ENCODE measurements at regions not wholly inside any gene's neighbourhood (a gene's known extent, or its start where the extent isn't known, plus 50 kb on each side); places are given as distances from the start of the nearest gene placed in this dataset.

GRCh38 chr7:42858570-42858969 is 53.3 kb downstream of the C7orf25 start:
- no peak for DNase-seq

- no peak for DNase-seq
These were observed 55.3 kb downstream of the C7orf25 start for GRCh38 chr7:42856605-42856987.

DNA sequence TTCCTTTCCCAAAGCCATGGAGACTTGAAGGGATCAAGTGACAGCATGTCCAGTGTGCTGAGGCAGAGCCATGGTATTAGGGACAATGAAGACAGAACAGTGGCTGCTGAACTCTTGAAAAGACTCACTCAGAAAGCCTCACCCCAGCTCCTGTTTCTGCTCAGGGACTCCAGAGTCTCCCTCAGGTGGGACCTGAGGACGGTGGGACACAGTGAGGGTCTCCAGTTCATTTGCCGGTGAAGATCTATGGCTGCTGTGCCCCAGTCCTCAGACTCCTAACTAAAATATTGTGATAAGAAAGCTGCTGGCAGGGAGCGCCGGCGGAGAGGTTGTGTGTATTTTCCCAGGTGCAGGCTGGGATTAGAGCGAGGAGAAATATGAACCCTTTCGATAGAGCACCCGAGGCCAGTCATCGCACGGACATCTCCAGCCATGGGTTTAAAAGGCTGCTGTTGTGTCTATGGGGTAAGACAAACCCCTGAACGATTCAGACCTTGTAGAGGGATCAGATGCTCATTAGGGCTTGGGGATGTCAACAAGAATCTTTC is 57.2 kb downstream of the C7orf25 start:
- no peak for DNase-seq

GRCh38 chr7:42852531-42852930 is 59.3 kb downstream of the C7orf25 start:
- DNase-seq = no peak

- no peak for DNase-seq
These were observed 68.6 kb downstream of the C7orf25 start for GRCh38 chr7:42843205-42843800.

DNA sequence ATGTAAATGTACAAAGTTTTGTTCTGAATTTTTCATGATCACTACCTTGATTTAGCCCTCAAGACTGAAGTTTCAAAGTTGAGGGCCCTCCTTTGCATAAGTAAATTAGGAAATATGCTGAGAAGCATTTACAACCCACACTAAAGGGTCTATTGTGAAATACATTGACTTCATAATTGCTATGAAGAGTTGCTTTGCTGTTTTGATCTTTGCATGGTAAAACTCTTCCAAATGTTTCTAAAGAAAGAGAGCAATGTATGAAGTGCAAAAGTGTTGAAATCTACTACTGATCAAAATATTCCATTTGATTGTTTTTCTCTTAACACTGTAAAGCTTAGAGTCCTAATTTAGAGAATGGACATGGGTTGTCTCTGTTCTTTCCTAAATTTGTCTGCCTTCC is 77.2 kb downstream of the C7orf25 start:
- no peak for DNase-seq

DNA sequence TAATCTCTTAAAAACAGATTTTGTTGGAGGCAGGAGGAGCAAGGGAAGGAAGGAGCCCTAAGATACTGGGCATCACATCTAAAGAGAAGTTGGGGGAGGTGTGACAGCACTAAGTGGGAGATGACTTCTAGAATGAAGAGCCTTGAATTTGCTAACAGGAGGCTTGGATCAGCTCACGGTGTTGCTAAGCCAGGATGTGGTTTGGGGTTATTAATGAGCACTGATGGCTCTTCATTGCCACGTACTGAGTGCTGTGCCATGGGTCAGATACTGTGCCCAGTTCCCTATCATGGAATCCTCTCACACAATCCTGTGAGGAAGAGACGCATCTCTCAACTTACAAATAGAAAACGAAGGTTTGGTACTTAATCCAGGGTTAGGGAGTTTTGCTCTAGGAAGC is 78.5 kb downstream of the C7orf25 start:
- DNase-seq = no peak

- DNase-seq = no peak
These were observed 79.2 kb downstream of the C7orf25 start for GRCh38 chr7:42832667-42833066.

GRCh38 chr7:42831718-42832522 is 80.0 kb downstream of the C7orf25 start:
- DNase-seq = no peak

DNA sequence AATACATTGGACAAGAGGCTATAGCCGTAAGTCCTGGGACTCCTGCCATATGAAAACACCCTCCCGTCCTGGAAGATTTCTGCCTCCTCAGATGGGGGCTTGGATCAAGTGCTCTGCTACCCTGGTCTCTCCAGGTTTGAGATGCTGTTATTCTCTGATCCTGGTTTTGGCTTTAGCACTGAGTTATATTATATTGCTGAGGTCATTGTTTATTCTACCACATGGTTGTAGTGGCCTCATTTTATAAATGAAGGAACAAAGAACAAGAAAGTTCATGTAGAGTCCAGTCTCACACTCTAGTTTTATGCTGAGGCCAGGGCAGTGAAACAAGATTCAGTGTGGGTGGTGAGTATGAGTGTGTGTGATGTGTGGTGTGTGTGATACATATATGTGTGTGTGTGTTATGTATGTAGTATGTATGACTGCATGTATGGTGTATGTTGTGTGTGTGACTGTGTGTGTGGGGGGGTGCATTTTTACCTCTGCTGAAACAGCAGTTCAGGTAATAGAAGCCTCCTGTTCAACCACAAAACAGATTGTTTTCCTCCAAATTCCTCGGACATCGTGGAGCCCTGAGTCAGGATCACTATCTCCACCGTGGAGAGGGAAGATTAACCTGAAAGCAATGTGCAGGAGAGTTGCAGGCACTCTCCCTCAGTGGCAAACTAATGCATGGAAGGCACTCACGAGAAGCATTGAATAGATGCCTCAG is 80.7 kb downstream of the C7orf25 start:
- DNase-seq = no peak

GRCh38 chr7:42812779-42813178 is 99.1 kb downstream of the C7orf25 start:
- no peak for DNase-seq

- DNase-seq = no peak
These were observed 106.3 kb downstream of the C7orf25 start for GRCh38 chr7:42805601-42806000.

DNA sequence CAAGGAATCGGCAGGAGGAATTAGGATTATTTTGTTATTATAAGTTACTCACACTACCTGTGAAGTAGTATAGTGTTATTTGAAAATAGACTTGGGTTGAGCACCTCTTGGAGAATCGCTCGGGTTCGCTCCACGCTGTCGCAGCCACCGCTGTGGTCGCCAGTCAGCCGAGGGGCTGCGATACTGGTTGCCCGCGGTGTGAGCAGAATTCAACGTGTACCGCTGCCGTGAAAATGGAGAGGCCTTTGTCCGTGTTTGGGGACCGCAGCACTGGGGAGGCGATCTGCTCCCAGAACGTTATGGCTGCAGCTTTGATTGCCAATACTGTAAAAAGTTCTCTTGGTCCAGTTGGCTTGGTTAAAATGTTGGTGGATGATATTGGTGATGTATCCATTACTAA is 117.2 kb downstream of the C7orf25 start:
- no peak for DNase-seq

DNA sequence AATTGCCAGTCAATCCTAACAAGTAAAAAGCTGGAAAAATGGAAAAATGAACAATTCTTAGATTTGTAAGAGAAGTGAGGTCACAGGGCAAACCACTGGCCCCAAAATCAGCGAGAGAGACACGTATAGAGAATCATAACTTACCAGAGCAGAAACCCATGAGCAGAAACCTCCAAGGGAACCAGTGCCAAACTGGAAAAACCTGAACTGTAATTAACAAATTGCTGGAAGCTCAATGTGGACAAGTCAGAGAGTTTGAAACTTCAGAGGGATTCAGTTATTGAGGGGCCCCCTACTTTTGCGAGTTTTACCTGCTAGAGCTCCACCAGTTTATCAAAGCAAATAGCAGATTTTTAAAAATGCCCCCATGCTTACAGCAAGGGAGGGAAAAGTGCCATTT is 119.0 kb downstream of the C7orf25 start:
- DNase-seq = no peak

DNA sequence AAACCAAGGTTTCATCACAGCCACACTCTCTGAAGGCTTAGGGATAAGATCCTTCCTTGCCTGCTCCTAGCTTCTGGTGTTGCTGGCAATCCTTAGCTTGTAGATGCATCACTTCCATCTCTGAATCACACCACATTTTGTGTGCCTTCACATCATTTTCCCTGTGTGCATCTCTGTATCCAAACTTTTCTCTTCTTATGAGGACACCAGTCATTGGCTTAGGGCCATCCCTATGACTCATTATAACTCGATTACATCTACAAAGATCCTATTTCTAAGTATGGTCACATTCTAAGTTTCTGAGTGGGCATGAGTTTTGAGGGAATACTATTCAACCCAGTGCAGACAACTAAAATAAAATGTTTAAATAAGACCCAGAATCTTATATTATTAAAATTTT is 121.7 kb downstream of the C7orf25 start:
- no peak for DNase-seq

DNA sequence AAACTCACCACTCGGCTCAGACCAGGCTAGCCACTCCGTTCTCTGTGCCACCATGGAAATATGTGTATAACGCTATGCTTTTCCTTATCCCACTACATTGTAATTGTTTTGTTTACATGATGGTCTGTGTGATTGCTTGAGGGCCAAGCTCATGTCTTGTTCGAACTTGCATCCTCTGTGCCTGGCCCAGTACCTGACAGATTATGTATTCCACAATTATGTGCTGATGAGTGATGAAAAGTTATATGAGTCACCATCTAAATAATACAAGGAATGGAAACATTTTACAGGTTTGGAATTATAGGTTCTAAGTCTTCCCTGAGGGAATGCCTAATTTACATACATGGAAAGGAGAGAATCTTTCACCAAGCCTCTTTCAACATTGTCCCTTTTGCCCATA is 137.4 kb downstream of the C7orf25 start:
- no peak for DNase-seq

DNA sequence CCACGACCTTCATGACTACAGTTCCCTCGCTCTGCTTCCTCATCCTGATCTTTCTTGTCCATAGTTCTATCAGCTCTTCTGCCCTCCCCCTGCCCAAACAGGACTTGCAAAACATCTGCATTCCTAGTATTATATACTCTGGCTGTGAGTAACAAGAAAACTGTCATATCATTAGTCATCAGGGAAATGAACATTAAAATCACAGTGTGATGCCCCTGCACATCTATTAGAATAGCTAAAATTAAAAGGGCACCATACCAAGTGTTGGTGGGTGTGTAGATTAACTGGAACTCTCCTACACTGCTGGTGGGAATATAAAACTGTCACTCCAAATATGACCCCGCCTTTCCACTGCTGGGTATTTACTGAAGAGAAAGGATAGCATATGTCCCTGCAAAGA is 141.8 kb downstream of the C7orf25 start:
- no peak for DNase-seq

DNA sequence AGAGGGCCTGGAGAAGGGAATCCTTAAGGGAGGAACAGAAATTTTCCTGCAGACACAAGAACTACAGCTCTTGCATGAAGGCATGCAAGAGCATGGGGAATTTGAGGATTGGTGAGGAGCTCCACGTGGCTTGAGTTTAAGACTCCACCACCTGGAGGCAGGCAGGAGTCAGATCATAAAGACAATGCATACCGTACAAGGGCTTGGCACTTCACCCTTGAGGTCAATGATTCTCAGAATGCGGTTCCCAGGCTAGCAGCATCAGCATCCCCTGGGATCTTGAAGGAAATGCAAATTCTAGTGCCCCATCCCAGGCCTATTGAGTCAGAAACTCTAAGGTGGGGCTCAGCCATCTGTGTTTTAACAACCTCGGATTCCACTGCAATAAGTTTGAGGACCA is 143.8 kb downstream of the C7orf25 start:
- DNase-seq = no peak

- DNase-seq = no peak
These were observed 145.0 kb downstream of the C7orf25 start for GRCh38 chr7:42766782-42767423.

DNA sequence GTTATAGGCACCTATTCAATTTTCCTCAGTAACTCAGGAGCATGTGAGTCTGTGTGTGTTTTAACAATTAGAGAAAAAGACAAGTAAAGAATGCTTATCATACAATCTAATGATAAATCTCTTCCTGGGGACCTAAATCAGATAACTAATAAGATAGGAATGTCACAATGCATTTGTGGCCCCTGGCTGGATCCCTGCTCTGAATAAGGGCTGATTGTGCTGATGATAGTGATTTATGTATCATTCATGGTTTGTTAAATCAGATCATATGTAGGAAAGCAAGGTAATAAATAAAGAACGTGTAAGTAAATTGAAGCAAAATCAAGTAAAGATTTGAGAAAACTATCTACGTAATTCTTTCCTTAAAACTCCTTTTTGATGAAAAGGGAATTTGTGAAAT is 145.9 kb downstream of the C7orf25 start:
- no peak for DNase-seq

- no peak for DNase-seq
These were observed 148.7 kb downstream of the C7orf25 start for GRCh38 chr7:42763137-42763551.

DNA sequence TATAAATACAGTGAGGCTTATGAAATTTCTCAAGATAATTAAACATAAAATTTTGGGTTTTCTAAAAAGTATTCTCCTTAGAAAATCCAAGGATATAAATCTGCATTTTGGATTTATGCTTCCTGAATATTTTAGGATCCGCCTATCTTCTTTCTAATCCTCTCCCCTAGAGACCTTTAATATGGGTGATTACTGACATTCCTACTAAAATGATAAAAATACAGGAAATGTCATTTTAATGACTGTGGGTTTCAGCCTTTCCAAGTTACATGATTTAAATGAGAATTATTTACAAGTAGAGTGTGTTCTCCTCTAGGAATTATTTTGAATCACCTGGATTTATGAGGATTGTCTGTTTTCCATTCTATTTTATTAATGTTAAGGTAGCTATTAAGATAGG is 150.4 kb downstream of the C7orf25 start:
- DNase-seq = no peak

GRCh38 chr7:42758124-42758523 is 153.7 kb downstream of the C7orf25 start:
- DNase-seq = no peak

All from NCI-H2171 (cell line).